ENCODE measurements at regions not wholly inside any gene's neighbourhood (a gene's known extent, or its start where the extent isn't known, plus 50 kb on each side); places are given as distances from the start of the nearest gene placed in this dataset.
"Not testable (repeated sequence)": the region's sequence is repeated elsewhere in the genome, so short reads cannot be mapped to it uniquely, and the experiment has no call there.

GRCh38 chr4:79743014-79743413, 330.0 kb downstream of the ANTXR2 start:
- DNase-seq (ENCODE audit: low spot score): no peak

DNA sequence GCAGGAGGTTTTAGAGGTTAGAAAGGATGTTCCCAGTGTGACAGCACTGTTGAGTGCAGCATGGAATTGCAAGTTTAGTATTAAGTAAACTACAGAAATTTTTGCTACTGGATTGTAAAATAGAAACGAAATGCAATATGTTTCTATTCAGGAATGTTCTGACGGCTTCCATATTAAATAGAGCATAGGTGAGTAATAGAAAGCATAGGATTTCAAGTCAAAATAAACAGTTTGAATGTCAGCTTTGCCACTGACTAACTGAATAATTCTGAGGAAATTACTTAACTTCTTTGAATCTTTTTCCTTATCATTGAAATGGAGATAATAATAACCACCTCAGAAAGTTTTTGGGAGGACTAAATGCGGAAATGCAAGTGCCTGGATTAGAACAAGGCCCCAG, 331.9 kb upstream of the GK2 start:
- no peak for DNase-seq (ENCODE audit: low spot score)

DNA sequence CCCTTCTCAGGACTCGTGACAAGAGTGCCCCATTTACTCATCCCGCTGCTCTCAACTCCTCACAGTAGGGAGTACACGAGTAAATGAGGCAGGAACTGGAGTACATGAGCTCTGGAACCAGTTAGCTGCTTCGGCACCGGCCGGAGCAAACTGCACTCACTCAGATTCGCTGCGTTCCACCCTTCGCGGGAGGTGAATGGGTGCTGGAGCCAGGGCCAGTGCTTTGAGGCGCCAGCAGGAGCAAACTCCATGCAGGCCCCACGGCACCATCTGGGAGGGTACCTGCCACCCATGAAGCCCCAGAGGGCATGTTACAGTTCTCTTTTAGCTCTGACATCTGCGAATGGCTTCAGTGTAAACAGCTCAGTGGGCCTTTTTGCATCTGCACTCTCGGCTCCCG, 315.5 kb upstream of the GK2 start:
- DNase-seq (ENCODE audit: low spot score): no peak

DNA sequence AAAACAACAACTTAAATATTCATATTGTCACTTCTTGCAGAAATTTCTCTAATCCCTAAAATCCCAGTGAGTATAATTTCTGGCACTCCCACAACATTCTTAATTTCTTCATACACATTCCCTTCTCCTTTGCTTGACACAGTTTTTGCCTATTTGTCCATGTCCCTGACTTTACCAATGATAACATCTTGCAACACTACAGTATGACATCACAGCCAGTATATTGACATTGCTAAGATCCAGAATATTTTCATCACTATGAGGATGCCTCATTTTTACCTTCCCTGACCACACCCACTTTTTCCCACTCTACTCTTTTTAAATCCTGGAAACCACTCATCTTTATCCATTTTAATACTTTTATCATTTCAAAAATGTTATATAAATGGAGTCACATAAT, 292.3 kb upstream of the GK2 start:
- no peak for DNase-seq (ENCODE audit: low spot score)

GRCh38 chr4:79697444-79697843, 289.4 kb upstream of the GK2 start:
- no peak for DNase-seq (ENCODE audit: low spot score)

GRCh38 chr4:79696534-79696933, 288.5 kb upstream of the GK2 start:
- not testable (repeated sequence) for DNase-seq (ENCODE audit: low spot score)

- DNase-seq (ENCODE audit: low spot score): no peak
Measured at GRCh38 chr4:79695848-79696247, 287.8 kb upstream of the GK2 start.

DNA sequence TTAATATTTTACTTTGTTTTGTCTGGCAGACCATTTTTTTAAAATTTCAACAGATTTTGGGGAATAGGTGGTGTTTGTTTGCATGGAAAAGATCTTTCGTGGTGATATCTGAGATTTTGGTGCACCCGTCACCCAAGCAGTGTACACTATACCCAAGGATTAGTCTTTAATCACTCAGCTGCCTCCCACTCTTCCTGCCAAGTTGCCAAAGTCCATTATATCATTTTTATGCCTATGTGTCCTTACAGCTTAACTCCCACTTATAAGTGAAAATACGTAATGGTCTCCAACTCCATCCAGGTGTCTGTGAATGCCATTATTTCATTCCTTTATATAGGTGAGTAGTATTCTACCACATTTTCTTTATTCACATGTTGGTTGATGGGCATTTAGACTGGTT, 281.7 kb upstream of the GK2 start:
- DNase-seq (ENCODE audit: low spot score): no peak

- DNase-seq (ENCODE audit: low spot score): no peak
Measured at GRCh38 chr4:79688691-79689090, 280.7 kb upstream of the GK2 start.

GRCh38 chr4:79687006-79687405, 279.0 kb upstream of the GK2 start:
- DNase-seq (ENCODE audit: low spot score): no peak

GRCh38 chr4:79685542-79685941, 277.5 kb upstream of the GK2 start:
- no peak for DNase-seq (ENCODE audit: low spot score)

GRCh38 chr4:79684516-79684915, 276.5 kb upstream of the GK2 start:
- no peak for DNase-seq (ENCODE audit: low spot score)

DNA sequence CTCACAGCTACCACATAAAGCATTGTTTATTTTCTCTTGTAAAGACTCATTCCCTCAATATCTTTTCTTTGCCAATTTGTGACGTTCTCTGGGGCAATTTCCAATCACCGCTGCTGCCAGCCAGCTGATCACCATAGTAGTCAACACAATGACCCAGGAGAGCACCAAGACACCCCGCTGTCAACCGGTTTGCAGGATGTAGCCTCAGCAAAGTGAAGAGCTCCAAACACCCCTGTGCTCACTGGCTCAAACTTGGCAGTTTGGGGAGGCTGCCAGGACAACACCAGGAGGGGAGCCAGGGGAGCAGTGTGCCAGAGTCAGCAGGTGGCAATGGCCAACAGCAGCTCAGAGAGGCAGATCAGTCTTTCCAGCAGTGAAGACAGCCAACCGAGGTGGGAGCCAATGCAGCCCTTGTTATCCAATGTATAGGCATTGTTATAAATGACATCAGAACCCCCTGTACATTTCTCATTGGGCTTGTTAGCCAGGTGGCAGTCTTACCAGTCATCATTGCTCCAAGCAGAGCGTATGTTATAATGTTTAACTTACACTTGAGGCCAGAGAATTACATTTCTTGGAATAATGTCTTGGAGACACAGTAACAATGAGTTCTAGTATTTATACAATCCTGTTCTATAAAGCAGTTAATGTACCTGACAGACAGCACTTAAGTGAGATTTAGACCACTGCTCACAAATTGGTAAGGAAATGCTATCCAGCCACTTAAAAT, 274.9 kb upstream of the GK2 start:
- no peak for DNase-seq (ENCODE audit: low spot score)

- peak; percentile 33 for DNase-seq (ENCODE audit: low spot score)
Measured at GRCh38 chr4:79682161-79682560, 274.1 kb upstream of the GK2 start.

DNA sequence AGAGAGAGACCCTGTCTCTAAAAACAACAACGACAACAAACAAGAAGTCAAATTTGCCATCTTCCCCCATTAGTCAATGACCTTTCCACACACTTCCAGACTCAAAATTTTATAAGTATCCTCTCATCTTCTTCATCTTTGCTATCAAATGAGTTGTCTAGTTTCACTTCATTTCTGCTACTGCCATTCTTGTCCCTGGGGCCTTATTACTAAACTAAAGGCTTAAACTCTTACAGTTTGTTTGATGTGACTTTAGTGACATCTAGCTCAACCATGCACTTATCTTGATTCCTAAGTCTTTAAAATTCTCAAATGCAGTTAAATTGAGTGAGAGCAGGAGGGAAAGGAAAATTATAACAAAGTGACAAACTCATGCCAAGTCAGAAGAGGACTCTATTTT, 271.8 kb upstream of the GK2 start:
- DNase-seq (ENCODE audit: low spot score): no peak

DNA sequence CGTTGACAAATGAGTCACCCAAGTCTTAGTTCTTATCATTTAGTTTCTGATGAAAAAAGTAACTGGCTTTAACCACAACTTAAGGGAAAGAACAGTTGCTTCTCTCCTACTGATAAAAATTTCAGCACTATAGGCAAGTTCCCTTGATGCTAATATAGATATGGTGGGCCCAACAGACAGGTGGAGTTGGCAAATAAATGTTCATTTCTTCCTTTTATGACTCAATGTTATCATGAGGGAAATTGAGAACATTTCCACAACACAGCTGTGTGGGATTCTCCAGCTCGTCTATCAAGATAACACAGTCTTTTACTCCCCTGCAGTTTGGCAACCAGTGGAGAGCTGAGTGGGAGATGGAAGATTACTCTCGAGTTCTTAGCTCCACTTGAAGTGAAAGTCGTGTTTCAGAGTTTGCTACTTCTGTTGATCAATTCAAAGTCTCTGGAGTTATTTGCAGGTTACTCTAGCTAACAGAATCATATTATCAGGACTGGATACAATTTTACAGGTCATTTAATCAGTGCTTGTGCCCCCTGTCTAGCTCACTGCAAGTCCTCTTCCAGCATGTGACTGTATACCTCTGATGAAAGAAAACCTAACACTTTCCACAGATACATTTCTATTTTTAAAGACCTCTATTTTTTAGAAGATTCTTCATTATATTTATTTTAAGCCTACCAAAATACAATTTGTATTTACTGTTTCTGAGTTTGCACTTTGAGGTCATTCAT, 270.6 kb upstream of the GK2 start:
- DNase-seq (ENCODE audit: low spot score): no peak

GRCh38 chr4:79676705-79677104, 268.7 kb upstream of the GK2 start:
- no peak for DNase-seq (ENCODE audit: low spot score)

DNA sequence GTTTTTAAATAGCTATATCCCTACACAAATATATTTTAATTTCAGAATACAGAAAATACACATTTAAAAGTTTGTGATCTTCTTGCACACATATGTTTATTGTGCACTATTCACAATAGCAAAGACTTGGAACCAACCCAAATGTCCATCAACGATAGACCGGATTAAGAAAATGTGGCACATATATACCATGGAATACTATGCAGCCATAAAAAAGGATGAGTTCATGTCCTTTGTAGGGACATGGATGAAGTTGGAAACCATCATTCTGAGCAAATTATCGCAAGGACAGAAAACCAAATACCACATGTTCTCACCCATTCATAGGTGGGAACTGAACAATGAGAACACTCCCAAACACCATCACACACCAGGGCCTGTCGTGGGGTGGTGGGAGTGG, 266.9 kb upstream of the GK2 start:
- not testable (repeated sequence) for DNase-seq (ENCODE audit: low spot score)

- no peak for DNase-seq (ENCODE audit: low spot score)
Measured at GRCh38 chr4:79673898-79674297, 265.9 kb upstream of the GK2 start.

DNA sequence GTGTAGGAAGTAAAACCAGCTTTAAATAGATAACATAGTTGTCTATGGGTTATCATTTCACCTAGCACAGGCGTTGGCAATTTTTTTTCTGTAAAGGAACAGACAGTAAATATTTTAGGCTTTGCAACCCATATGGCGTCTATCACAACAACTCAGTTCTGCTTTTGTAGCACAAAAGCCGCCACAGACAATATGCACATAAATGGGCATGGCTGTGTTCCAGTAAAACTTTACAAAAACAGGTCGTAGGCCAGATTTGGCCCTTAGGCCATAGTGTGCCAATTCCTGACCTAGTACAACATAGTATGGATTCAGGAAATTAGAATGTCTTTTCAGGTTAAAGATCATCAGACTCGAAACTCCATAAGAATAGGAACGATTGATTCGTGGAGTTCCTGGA, 265.3 kb upstream of the GK2 start:
- DNase-seq (ENCODE audit: low spot score): no peak

- DNase-seq (ENCODE audit: low spot score): no peak
Measured at GRCh38 chr4:79666875-79667274, 258.8 kb upstream of the GK2 start.

DNA sequence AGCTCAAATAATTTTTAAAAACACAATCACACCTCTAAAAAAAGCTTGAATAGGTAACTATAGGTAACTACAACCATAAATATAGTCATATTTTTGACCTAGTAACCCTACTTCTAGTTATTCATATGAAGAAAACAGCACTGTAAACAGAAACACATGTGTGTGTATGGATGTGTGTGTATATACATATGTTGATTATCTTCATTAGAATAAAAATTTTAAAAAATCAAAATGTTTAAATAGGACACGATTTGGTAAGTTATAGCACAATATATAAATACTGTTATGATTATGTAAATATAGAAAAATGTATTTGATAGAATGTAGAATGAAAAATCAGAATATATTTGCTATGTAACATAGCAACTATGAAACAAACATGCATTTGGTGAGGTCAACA, 258.1 kb upstream of the GK2 start:
- DNase-seq (ENCODE audit: low spot score): no peak

DNA sequence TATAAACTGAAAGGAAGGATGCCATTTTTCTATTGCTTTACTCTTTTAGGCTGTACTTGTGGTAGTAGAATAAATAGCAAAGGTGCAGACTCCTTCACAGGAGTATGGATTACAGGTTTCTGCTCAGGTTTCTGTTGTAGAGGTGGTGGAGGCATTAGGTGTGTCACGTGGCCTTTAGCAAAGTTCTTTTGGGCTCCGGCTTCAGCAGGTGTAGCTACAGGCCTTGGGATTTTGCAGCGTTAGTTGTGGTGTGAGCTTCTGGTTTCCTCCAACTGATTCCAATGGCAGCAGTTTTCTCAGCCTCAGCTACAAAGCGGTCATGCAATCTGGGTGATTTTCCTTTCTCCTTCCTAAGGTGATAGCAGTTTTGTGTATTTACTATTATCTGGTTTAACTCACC, 255.8 kb upstream of the GK2 start:
- no peak for DNase-seq (ENCODE audit: low spot score)

DNA sequence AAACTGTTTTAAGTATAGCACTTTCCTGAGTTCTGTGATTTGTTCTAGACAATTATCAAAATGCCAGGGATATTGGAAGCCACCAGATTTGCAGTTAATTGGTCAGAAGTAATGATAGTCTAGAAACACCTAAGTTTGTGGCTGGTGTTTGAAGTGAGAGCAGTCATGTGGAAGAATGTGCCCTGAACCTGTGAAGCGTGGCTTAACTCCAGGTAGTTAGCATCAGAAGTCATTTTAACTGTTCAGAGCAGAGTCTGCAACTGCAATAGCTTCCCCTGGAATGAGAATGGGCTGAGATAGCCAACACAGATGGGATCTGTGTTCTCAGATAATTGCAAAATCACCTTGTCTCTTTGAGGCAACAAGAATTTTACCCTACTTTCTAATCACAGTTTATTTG, 255.1 kb upstream of the GK2 start:
- peak; percentile 67 for DNase-seq (ENCODE audit: low spot score)

All from kidney tubule cell (primary cell).